ENCODE measurements at regions not wholly inside any gene's neighbourhood (a gene's known extent, or its start where the extent isn't known, plus 50 kb on each side); places are given as distances from the start of the nearest gene placed in this dataset.

GRCh38 chr2:64203131-64203857 lies 59.1 kb upstream of the PELI1 start:
- peak; percentile 65 for DNase-seq (ENCODE audit: low spot score)
- peaks cover 32% of the 10 kb centered on the region for H3K4me1 ChIP-seq (ENCODE audit: insufficient read depth)
- H3K36me3 ChIP-seq (replicated peaks; ENCODE audit: insufficient read depth, low read depth): no peaks in the 10 kb centered on the region
- TF ChIP-seq EZH2phosphoT487 (IDR thresholded peaks at IDR 0.05; ENCODE audit: low read depth, severe bottlenecking, unreplicated experiment) (no peak), EZH2 (IDR thresholded peaks at IDR 0.05; ENCODE audit: borderline replicate concordance) (no peak), CTCF (IDR thresholded peaks at IDR 0.05; ENCODE audit: poor library complexity) (no peak)
- H2AFZ ChIP-seq: no peak overlapping the region
- H3K27me3 ChIP-seq: no peaks in the 10 kb centered on the region
- no peak overlapping the region for H3K4me3 ChIP-seq
- no peaks in the 10 kb centered on the region for H3K9me2 ChIP-seq (replicated peaks; ENCODE audit: insufficient read depth)
- no peaks in the 10 kb centered on the region for H3K9me3 ChIP-seq (ENCODE audit: low read depth)
- no peaks in the 10 kb centered on the region for H4K20me1 ChIP-seq (ENCODE audit: insufficient read depth, poor library complexity, severe bottlenecking)
- WGBS (ENCODE audit: low lambda C conversion rate, missing lambda C conversion rate): 40% methylated on average over 4 of the region's 4 CpGs
- peak overlapping the region; percentile 60 for H3K4me2 ChIP-seq
- H3K27ac ChIP-seq: peak overlapping the region; percentile 91
- no peaks in the 10 kb centered on the region for H3K79me2 ChIP-seq

- no peaks in the 10 kb centered on the region for H3K36me3 ChIP-seq (replicated peaks; ENCODE audit: insufficient read depth, low read depth)
- no peaks in the 10 kb centered on the region for H3K79me2 ChIP-seq
- H3K4me2 ChIP-seq: peak overlapping the region; percentile 60
- peak overlapping the region; percentile 49 for H2AFZ ChIP-seq
- H3K4me1 ChIP-seq (ENCODE audit: insufficient read depth): peaks cover 32% of the 10 kb centered on the region
- no peak for TF ChIP-seq EZH2phosphoT487 (IDR thresholded peaks at IDR 0.05; ENCODE audit: low read depth, severe bottlenecking, unreplicated experiment)
- no peak for TF ChIP-seq CTCF (IDR thresholded peaks at IDR 0.05; ENCODE audit: poor library complexity)
- TF ChIP-seq EZH2 (IDR thresholded peaks at IDR 0.05; ENCODE audit: borderline replicate concordance): no peak
- H3K4me3 ChIP-seq: no peak overlapping the region
- no peaks in the 10 kb centered on the region for H3K9me2 ChIP-seq (replicated peaks; ENCODE audit: insufficient read depth)
- peak overlapping the region; percentile 91 for H3K27ac ChIP-seq
- no peaks in the 10 kb centered on the region for H3K27me3 ChIP-seq
- no peaks in the 10 kb centered on the region for H3K9me3 ChIP-seq (ENCODE audit: low read depth)
- peak; percentile 57 for DNase-seq (ENCODE audit: low spot score)
- no peaks in the 10 kb centered on the region for H4K20me1 ChIP-seq (ENCODE audit: insufficient read depth, poor library complexity, severe bottlenecking)
- 40% methylated on average over 12 of the region's 12 CpGs for WGBS (ENCODE audit: low lambda C conversion rate, missing lambda C conversion rate)
Measured at GRCh38 chr2:64203858-64204632, 59.8 kb upstream of the PELI1 start.

GRCh38 chr2:64204703-64205102 lies 60.5 kb upstream of the PELI1 start:
- DNase-seq (ENCODE audit: low spot score): no peak
- H3K4me1 ChIP-seq (ENCODE audit: insufficient read depth): peaks cover 32% of the 10 kb centered on the region
- no peaks in the 10 kb centered on the region for H3K27me3 ChIP-seq
- peak overlapping the region; percentile 49 for H2AFZ ChIP-seq
- no peaks in the 10 kb centered on the region for H3K79me2 ChIP-seq
- WGBS (ENCODE audit: low lambda C conversion rate, missing lambda C conversion rate): 54% methylated on average over 6 of the region's 6 CpGs
- H3K36me3 ChIP-seq (replicated peaks; ENCODE audit: insufficient read depth, low read depth): no peaks in the 10 kb centered on the region
- peak overlapping the region; percentile 91 for H3K27ac ChIP-seq
- no peak for TF ChIP-seq EZH2 (IDR thresholded peaks at IDR 0.05; ENCODE audit: borderline replicate concordance)
- H3K4me3 ChIP-seq: no peak overlapping the region
- peak overlapping the region; percentile 60 for H3K4me2 ChIP-seq
- H3K9me2 ChIP-seq (replicated peaks; ENCODE audit: insufficient read depth): no peaks in the 10 kb centered on the region
- H4K20me1 ChIP-seq (ENCODE audit: insufficient read depth, poor library complexity, severe bottlenecking): no peaks in the 10 kb centered on the region
- H3K9me3 ChIP-seq (ENCODE audit: low read depth): no peaks in the 10 kb centered on the region

- Histone ChIP-seq H3K9me2 (replicated peaks; ENCODE audit: insufficient read depth) (no peaks in the 10 kb centered on the region), H3K4me2 (no peak overlapping the region), H3K4me3 (no peak overlapping the region), H2AFZ (no peak overlapping the region), H3K27me3 (no peaks in the 10 kb centered on the region), H3K4me1 (ENCODE audit: insufficient read depth) (peaks cover 32% of the 10 kb centered on the region), H3K27ac (peak overlapping the region; percentile 91), H4K20me1 (ENCODE audit: insufficient read depth, poor library complexity, severe bottlenecking) (no peaks in the 10 kb centered on the region), H3K79me2 (no peaks in the 10 kb centered on the region), H3K36me3 (replicated peaks; ENCODE audit: insufficient read depth, low read depth) (no peaks in the 10 kb centered on the region), H3K9me3 (ENCODE audit: low read depth) (no peaks in the 10 kb centered on the region)
- no peak for TF ChIP-seq EZH2phosphoT487 (IDR thresholded peaks at IDR 0.05; ENCODE audit: low read depth, severe bottlenecking, unreplicated experiment)
- no peak for TF ChIP-seq EZH2 (IDR thresholded peaks at IDR 0.05; ENCODE audit: borderline replicate concordance)
- no peak for TF ChIP-seq CTCF (IDR thresholded peaks at IDR 0.05; ENCODE audit: poor library complexity)
- no peak for DNase-seq (ENCODE audit: low spot score)
- 83% methylated on average over 2 of the region's 2 CpGs for WGBS (ENCODE audit: low lambda C conversion rate, missing lambda C conversion rate)
Measured at GRCh38 chr2:64205415-64205814, 61.2 kb upstream of the PELI1 start.
